ENCODE measurements at regions not wholly inside any gene's neighbourhood (a gene's known extent, or its start where the extent isn't known, plus 50 kb on each side); places are given as distances from the start of the nearest gene placed in this dataset.

DNA sequence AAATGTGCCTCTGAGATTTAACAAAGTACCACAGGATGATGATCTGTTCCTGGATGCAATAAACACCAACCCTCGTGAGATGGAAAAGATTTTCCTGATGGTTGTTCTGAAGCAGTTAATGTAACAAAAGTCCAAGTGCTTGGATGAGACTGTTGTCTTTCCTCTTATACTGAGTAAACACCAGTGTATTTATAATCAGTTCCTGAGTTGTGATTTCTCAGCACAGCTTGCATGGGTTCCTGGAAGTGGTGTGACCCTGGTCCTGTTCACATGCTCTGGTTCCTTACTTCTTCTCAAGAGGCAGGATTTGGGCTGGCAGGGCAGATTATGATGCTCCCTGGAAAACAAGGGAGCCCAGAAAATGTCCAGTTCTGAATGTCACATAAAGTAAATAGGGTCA, 208.2 kb upstream of the USP24 start:
- H3K4me3 ChIP-seq (ENCODE audit: low read depth, low read length): no peak overlapping the region
- TF ChIP-seq, protein P1, sequence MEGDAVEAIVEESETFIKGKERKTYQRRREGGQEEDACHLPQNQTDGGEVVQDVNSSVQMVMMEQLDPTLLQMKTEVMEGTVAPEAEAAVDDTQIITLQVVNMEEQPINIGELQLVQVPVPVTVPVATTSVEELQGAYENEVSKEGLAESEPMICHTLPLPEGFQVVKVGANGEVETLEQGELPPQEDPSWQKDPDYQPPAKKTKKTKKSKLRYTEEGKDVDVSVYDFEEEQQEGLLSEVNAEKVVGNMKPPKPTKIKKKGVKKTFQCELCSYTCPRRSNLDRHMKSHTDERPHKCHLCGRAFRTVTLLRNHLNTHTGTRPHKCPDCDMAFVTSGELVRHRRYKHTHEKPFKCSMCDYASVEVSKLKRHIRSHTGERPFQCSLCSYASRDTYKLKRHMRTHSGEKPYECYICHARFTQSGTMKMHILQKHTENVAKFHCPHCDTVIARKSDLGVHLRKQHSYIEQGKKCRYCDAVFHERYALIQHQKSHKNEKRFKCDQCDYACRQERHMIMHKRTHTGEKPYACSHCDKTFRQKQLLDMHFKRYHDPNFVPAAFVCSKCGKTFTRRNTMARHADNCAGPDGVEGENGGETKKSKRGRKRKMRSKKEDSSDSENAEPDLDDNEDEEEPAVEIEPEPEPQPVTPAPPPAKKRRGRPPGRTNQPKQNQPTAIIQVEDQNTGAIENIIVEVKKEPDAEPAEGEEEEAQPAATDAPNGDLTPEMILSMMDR (IDR thresholded peaks at IDR 0.05; ENCODE audit: insufficient read depth, low read depth, low read length, missing control alignments): no peak
- no peak for DNase-seq (ENCODE audit: low read depth)

DNA sequence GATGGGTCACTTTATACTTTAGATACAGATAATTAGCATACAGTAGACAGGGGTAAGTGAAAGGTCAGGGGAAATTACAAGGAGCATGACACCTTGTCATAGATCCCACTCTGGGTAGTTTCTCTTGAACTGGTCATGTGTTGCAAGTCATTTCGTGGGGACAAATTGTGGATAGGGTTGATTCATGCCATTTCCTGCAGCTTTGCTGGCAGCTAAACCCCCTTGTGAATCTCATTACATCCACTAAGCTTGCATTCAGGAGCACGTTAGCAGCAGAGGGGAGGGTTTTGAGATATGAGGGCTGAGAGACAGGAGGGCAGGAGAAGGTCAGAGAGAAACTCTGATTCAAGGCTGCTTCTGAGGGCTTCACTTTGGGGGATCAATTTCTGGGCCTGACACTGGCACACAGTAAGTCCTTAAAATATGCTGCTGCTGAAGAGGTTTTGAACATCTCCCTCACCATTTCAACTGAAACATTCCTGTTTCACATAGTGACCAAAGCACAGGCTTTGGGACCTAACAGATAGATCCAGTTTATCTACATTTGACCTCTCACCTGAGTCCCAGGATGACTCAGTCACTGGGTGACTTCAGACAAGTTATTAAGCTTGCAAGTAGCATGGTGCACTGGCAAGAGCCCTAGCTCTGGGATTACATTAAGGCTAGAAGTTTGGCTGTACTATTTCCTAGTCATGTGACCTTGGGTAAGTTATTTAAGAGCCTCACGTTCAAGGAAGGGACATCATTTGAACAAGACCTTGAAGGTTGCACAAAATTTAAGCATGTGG, 206.0 kb upstream of the USP24 start:
- H3K4me3 ChIP-seq (ENCODE audit: low read depth, low read length): no peak overlapping the region
- no peak for DNase-seq (ENCODE audit: low read depth)

DNA sequence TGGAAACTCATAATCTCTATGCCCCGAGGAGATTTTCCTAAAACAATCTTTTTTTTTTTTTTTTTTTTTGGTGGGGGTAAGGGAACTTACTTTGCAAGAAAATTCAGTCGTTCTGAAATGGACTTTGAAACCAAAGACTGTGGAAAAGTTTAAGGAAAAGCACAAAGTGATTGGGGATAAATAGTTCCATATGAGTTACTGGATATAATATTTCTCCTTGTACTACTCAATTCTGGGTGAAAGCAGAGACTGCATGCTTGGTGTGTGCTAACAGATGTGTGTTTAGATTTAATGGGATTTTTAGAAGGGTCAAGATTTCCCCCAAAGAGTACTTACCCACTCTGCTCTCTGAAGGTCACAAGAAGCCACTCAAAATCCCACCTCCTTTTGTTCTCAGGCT, 204.9 kb upstream of the USP24 start:
- no peak for DNase-seq (ENCODE audit: low read depth)
- H3K4me3 ChIP-seq (ENCODE audit: low read depth, low read length): no peak overlapping the region
- TF ChIP-seq, protein P1 (IDR thresholded peaks at IDR 0.05; ENCODE audit: insufficient read depth, low read depth, low read length, missing control alignments): no peak

More for the DNA sequence above, 206.0 kb upstream of the USP24 start:
- TF ChIP-seq, protein P1 (IDR thresholded peaks at IDR 0.05; ENCODE audit: insufficient read depth, low read depth, low read length, missing control alignments): no peak

DNA sequence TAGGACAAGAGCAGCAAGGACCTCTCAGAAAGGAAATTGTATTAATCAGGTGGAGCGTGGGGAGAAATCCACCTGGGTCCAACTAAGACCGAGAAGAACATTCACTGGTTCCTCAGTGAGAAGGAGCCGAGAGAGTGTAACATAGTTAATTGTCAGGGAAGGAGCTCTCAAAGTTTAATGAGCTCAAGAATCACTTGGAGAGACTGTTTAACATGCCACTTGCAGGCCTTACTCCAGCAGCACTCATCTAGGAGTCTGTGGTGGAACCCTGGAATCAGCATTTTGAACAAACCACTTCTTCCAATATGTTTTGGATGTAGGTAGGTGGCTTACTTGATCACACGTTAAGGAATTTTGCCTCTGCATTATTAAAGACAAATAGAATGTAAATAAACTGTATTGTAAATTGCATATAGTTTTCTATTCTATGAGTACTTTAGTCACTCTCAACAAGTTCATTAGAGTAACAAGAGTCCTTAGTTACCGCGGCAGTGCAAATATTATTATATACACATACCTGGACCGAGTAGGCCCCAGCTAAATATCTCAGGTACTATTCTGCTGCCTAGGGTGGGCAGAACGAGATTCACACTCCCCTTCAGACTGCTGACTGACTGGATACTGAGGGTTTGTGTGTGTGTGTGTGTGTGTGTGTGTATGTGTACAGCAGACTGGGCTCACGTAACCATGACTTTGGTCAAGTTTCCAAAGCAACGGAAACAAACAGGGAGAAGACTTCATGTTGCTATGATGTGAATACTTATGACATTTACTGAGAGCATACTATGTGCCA, 203.2 kb upstream of the USP24 start:
- H3K4me3 ChIP-seq (ENCODE audit: low read depth, low read length): no peak overlapping the region
- DNase-seq (ENCODE audit: low read depth): no peak
- TF ChIP-seq, protein P1 (IDR thresholded peaks at IDR 0.05; ENCODE audit: insufficient read depth, low read depth, low read length, missing control alignments): no peak

DNA sequence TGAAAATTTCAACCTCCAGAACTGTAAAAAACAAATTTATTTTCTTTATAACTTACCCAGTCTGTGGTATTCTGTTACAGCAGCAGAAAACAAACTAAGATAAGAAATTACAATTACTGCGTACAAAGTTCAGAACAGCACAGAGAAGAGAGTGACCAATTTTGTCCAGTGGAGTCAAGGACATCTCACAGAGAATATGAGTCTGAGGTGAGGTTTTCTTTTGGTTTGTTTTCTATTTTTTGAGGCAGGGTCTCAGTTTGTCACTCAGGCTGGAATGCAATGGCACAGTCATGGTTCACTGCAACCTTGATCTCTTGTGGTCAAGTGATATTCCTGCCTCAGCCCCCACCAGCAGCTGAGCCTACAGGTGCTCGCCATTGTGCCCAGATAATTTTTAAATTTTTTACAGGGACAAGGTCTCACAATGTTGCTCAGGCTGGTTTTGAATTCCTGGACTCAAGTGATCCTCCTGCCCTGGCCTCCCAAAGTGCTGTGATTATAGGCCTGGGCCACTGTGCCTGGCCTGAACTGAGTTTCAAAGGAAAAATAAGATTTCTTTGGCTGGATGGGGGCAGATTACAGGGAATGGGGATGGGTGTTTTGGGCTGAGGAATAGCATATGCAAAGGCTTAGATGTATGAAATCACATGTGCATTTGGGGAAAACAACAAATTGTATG, 201.1 kb upstream of the USP24 start:
- TF ChIP-seq, protein P1 (IDR thresholded peaks at IDR 0.05; ENCODE audit: insufficient read depth, low read depth, low read length, missing control alignments): no peak
- DNase-seq (ENCODE audit: low read depth): no peak
- H3K4me3 ChIP-seq (ENCODE audit: low read depth, low read length): no peak overlapping the region

DNA sequence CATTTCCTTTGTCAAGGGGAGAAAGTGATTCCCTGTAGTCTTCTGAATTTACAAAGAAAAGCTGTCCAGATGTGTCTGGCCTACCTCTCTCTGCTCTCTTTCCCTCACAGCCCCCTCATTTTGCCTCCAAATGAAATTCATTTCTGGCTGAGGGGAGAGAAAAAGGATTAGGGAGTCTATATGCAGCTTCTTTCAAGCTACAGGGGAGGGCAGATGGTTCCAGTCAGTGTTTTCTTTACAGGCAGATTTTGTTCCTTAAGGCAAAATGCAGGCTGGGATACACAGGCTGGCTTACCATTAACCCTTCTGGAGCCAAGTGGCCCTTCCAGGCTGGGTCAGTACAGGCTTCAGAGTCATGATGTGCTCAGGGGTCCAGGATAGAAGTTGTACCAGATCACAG, 198.1 kb upstream of the USP24 start:
- TF ChIP-seq, protein P1 (IDR thresholded peaks at IDR 0.05; ENCODE audit: insufficient read depth, low read depth, low read length, missing control alignments): no peak
- H3K4me3 ChIP-seq (ENCODE audit: low read depth, low read length): no peak overlapping the region
- DNase-seq (ENCODE audit: low read depth): no peak
